ENCODE measurements at regions not wholly inside any gene's neighbourhood (a gene's known extent, or its start where the extent isn't known, plus 50 kb on each side); places are given as distances from the start of the nearest gene placed in this dataset.

DNA sequence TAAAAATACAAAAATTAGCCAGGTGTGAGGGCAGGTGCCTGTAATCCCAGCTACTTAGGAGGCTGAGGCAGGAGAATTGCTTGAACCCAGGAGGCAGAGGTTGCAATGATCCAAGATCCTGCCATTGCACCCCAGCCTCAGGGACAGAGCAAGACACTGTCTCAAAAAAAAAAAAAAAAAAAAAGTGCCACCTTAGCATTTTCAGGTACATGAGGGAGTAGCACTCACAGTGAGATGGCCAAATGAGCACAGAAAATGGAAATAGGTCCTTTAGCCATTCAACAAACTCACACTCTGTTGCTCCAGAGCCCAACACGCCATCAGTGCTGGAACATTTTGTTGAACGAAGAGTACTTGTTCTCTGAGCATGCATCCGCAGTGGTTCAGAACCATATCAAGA lies 75.2 kb upstream of the MYL2 start:
- Histone ChIP-seq H3K9me3 (ENCODE audit: insufficient read depth, low read length) (peaks cover 17% of the 10 kb centered on the region), H3K4me1 (ENCODE audit: insufficient read depth, insufficient read length) (peaks cover 2% of the 10 kb centered on the region), H3K9ac (ENCODE audit: insufficient read length, low read depth) (no peak overlapping the region), H3K36me3 (ENCODE audit: insufficient read depth, insufficient read length, low read length) (no peaks in the 10 kb centered on the region), H3K4me3 (ENCODE audit: insufficient read length, low read depth) (no peak overlapping the region), H3K27me3 (ENCODE audit: insufficient read depth, insufficient read length) (no peaks in the 10 kb centered on the region)
- no peak for DNase-seq (ENCODE audit: low read depth, low spot score)
- no peak for TF ChIP-seq YY1 (IDR thresholded peaks at IDR 0.05; ENCODE audit: insufficient read depth, insufficient read length)
- no peak for TF ChIP-seq ZNF274 (IDR thresholded peaks at IDR 0.05; ENCODE audit: low read depth, low read length)
- no peak for TF ChIP-seq SUZ12 (IDR thresholded peaks at IDR 0.05; ENCODE audit: extremely low read depth, insufficient read depth, insufficient read length)

DNA sequence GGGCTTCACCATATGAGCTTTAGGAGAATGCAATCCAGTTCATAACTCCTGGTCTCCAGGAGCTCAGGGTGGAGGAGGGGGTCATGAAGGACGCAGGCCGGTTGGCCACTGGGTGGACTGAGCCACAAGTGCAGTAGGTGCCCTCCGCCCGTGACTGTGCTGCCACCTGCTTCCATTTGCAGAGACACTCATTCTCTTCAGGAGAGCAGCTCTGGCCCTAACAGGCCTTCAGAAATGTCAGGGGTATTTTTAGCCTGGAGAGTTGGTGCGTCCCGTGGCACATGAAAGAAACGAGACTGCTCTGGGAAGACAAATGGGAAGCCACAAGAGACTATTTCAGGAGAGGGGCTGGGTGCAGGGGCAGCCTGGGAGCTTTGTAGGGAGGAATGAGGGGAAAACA lies 74.6 kb upstream of the MYL2 start:
- peaks cover 2% of the 10 kb centered on the region for H3K4me1 ChIP-seq (ENCODE audit: insufficient read depth, insufficient read length)
- H3K9ac ChIP-seq (ENCODE audit: insufficient read length, low read depth) = no peak overlapping the region
- DNase-seq (ENCODE audit: low read depth, low spot score) = no peak
- no peaks in the 10 kb centered on the region for H3K27me3 ChIP-seq (ENCODE audit: insufficient read depth, insufficient read length)
- no peak for TF ChIP-seq ZNF274 (IDR thresholded peaks at IDR 0.05; ENCODE audit: low read depth, low read length)
- TF ChIP-seq SUZ12 (IDR thresholded peaks at IDR 0.05; ENCODE audit: extremely low read depth, insufficient read depth, insufficient read length) = no peak
- TF ChIP-seq YY1 (IDR thresholded peaks at IDR 0.05; ENCODE audit: insufficient read depth, insufficient read length) = no peak
- H3K9me3 ChIP-seq (ENCODE audit: insufficient read depth, low read length) = peaks cover 17% of the 10 kb centered on the region
- H3K4me3 ChIP-seq (ENCODE audit: insufficient read length, low read depth) = no peak overlapping the region
- no peaks in the 10 kb centered on the region for H3K36me3 ChIP-seq (ENCODE audit: insufficient read depth, insufficient read length, low read length)

DNA sequence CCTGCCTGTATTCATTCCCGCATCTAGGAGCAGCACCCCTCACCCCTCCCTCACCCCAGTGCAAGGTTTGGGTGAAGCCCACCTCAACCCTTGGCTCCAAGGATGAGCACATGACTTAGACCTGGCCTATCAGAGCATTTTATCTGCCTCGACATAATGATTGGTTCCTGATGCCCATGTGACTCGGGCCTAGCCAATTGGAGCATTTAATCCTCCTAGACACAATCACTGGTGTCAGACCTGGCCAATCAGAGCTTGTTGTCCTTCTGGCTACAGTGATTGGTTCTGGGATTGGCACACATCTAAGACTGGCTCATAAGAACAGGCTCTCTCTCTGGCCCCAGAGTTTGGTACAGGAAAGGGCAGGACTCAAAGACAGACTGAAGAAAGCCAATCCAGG lies 73.1 kb upstream of the MYL2 start:
- TF ChIP-seq SUZ12 (IDR thresholded peaks at IDR 0.05; ENCODE audit: extremely low read depth, insufficient read depth, insufficient read length) (no peak), YY1 (IDR thresholded peaks at IDR 0.05; ENCODE audit: insufficient read depth, insufficient read length) (no peak), ZNF274 (IDR thresholded peaks at IDR 0.05; ENCODE audit: low read depth, low read length) (no peak)
- Histone ChIP-seq H3K27me3 (ENCODE audit: insufficient read depth, insufficient read length) (no peaks in the 10 kb centered on the region), H3K9me3 (ENCODE audit: insufficient read depth, low read length) (peaks cover 8% of the 10 kb centered on the region), H3K36me3 (ENCODE audit: insufficient read depth, insufficient read length, low read length) (no peaks in the 10 kb centered on the region), H3K4me3 (ENCODE audit: insufficient read length, low read depth) (no peak overlapping the region), H3K4me1 (ENCODE audit: insufficient read depth, insufficient read length) (peaks cover 2% of the 10 kb centered on the region), H3K9ac (ENCODE audit: insufficient read length, low read depth) (no peak overlapping the region)
- no peak for DNase-seq (ENCODE audit: low read depth, low spot score)

DNA sequence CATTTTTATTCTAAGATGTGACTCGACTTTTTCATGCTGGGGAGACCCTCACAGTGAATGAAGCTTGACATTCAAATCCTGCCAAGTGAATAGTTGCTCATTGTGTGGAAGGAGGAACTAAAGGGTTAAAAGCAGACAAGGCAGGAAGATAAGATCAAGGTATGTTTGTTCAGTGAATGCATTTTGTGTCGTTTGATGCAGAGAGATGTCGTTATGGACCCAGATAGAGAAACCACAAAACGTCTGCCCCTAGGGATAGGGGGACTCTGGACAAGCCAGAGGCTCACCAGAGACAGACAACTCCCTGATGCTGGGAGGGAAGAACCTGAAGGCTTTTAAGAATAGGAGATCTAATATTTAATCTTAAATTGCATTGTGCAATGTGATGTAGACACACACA lies 72.5 kb upstream of the MYL2 start:
- no peak for DNase-seq (ENCODE audit: low read depth, low spot score)
- Histone ChIP-seq H3K4me3 (ENCODE audit: insufficient read length, low read depth) (no peak overlapping the region), H3K9ac (ENCODE audit: insufficient read length, low read depth) (no peak overlapping the region), H3K9me3 (ENCODE audit: insufficient read depth, low read length) (peaks cover 3% of the 10 kb centered on the region; the same call in 1 of the 2 replicates), H3K4me1 (ENCODE audit: insufficient read depth, insufficient read length) (peaks cover 2% of the 10 kb centered on the region), H3K27me3 (ENCODE audit: insufficient read depth, insufficient read length) (no peaks in the 10 kb centered on the region), H3K36me3 (ENCODE audit: insufficient read depth, insufficient read length, low read length) (no peaks in the 10 kb centered on the region)
- no peak for TF ChIP-seq ZNF274 (IDR thresholded peaks at IDR 0.05; ENCODE audit: low read depth, low read length)
- no peak for TF ChIP-seq SUZ12 (IDR thresholded peaks at IDR 0.05; ENCODE audit: extremely low read depth, insufficient read depth, insufficient read length)
- TF ChIP-seq YY1 (IDR thresholded peaks at IDR 0.05; ENCODE audit: insufficient read depth, insufficient read length) = no peak

DNA sequence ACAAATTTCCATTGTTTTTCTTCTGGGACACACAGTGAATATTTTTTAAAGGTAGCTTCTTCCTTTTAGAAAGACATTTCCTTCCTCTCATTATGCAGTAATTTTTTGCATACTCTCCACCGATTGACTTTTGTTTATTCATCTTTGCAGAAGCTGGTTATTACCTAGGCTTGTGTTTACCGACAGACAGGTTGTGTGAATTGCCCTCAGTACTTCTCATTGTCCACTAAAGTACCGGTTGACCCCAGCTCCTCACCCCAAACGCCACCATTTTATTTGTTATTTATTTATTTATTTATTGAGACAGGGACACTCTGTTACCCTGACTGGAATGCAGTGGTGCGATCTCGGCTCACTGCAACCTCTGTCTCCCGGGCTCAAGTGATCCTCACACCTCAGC lies 63.4 kb upstream of the MYL2 start:
- Histone ChIP-seq H3K9ac (ENCODE audit: insufficient read length, low read depth) (no peak overlapping the region), H3K4me3 (ENCODE audit: insufficient read length, low read depth) (no peak overlapping the region), H3K27me3 (ENCODE audit: insufficient read depth, insufficient read length) (no peaks in the 10 kb centered on the region), H3K4me1 (ENCODE audit: insufficient read depth, insufficient read length) (no peaks in the 10 kb centered on the region), H3K36me3 (ENCODE audit: insufficient read depth, insufficient read length, low read length) (no peaks in the 10 kb centered on the region), H3K9me3 (ENCODE audit: insufficient read depth, low read length) (no peaks in the 10 kb centered on the region)
- TF ChIP-seq SUZ12 (IDR thresholded peaks at IDR 0.05; ENCODE audit: extremely low read depth, insufficient read depth, insufficient read length) (no peak), ZNF274 (IDR thresholded peaks at IDR 0.05; ENCODE audit: low read depth, low read length) (no peak), YY1 (IDR thresholded peaks at IDR 0.05; ENCODE audit: insufficient read depth, insufficient read length) (no peak)
- DNase-seq (ENCODE audit: low read depth, low spot score) = no peak

DNA sequence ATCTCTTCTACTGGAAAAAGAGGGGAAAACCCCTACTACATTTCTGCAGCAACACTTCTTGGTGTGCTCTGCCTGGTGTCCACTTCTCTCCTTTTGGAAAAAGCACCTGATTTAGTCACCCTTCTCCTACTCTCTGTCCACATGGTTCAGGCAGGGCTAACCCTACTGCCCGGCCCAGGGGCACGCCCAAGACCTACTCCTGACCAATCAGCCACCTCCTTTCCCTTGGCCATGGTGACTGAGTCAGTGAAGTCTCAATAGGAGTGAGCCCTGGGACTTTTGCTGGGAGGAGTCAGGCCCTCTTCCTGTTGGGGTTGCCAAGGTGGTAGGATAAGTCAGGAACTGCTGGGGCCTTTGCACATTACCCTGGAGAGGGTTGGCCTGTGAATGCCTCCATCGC lies 52.5 kb upstream of the MYL2 start:
- no peak for TF ChIP-seq SUZ12 (IDR thresholded peaks at IDR 0.05; ENCODE audit: extremely low read depth, insufficient read depth, insufficient read length)
- TF ChIP-seq ZNF274 (IDR thresholded peaks at IDR 0.05; ENCODE audit: low read depth, low read length) = no peak
- no peak for TF ChIP-seq YY1 (IDR thresholded peaks at IDR 0.05; ENCODE audit: insufficient read depth, insufficient read length)

DNA sequence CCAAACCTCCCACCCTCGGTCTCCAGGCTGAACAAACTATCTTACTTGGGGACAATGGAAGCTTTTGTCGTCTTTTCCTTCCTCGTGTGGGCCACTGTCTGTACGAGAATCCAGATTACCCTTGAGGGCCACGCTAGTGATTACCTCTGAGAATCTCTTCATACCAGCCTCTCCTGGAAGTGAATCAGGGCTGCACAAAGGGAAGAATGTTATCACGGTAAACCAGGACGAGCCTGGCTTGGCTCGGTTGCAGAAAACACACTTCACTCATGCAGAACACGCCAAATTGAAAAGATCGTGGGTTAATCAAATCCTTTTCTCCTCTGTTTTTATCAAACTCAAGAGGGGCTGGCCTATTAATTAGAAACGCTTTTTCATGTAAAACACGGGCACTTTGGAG lies 51.6 kb upstream of the MYL2 start:
- Histone ChIP-seq H3K4me3 (ENCODE audit: insufficient read length, low read depth) (no peak overlapping the region), H3K9me3 (ENCODE audit: insufficient read depth, low read length) (peaks cover 13% of the 10 kb centered on the region; the same call in 1 of the 2 replicates), H3K4me1 (ENCODE audit: insufficient read depth, insufficient read length) (no peaks in the 10 kb centered on the region), H3K9ac (ENCODE audit: insufficient read length, low read depth) (no peak overlapping the region), H3K27me3 (ENCODE audit: insufficient read depth, insufficient read length) (no peaks in the 10 kb centered on the region), H3K36me3 (ENCODE audit: insufficient read depth, insufficient read length, low read length) (no peaks in the 10 kb centered on the region)
- TF ChIP-seq ZNF274 (IDR thresholded peaks at IDR 0.05; ENCODE audit: low read depth, low read length) (no peak), YY1 (IDR thresholded peaks at IDR 0.05; ENCODE audit: insufficient read depth, insufficient read length) (no peak), SUZ12 (IDR thresholded peaks at IDR 0.05; ENCODE audit: extremely low read depth, insufficient read depth, insufficient read length) (no peak)
- DNase-seq (ENCODE audit: low read depth, low spot score) = no peak

More for the DNA sequence above, 52.5 kb upstream of the MYL2 start:
- no peak overlapping the region for H3K4me3 ChIP-seq (ENCODE audit: insufficient read length, low read depth)
- no peak for DNase-seq (ENCODE audit: low read depth, low spot score)
- no peaks in the 10 kb centered on the region for H3K4me1 ChIP-seq (ENCODE audit: insufficient read depth, insufficient read length)
- H3K27me3 ChIP-seq (ENCODE audit: insufficient read depth, insufficient read length) = no peaks in the 10 kb centered on the region
- H3K9me3 ChIP-seq (ENCODE audit: insufficient read depth, low read length) = peaks cover 13% of the 10 kb centered on the region; the same call in 1 of the 2 replicates
- H3K9ac ChIP-seq (ENCODE audit: insufficient read length, low read depth) = no peak overlapping the region
- no peaks in the 10 kb centered on the region for H3K36me3 ChIP-seq (ENCODE audit: insufficient read depth, insufficient read length, low read length)
